NCI-H187 treated with DMSO at 0.1 percent for 48 hours (cell line): ENCODE measurements at regions not wholly inside any gene's neighbourhood (a gene's known extent, or its start where the extent isn't known, plus 50 kb on each side); places are given as distances from the start of the nearest gene placed in this dataset.
"Not testable (repeated sequence)": the region's sequence is repeated elsewhere in the genome, so short reads cannot be mapped to it uniquely, and the experiment has no call there.

Source experiments
- DNase-seq: peaks from one replicate; lab custom pipeline; 2025; lab: John Stamatoyannopoulos, UW

- DNase-seq = no peak
Observed at GRCh38 chr14:39576258-39576657, 144.0 kb upstream of the FBXO33 start.

- DNase-seq = no peak
Observed at GRCh38 chr14:39568809-39569538, 136.7 kb upstream of the FBXO33 start.

- DNase-seq = no peak
Observed at GRCh38 chr14:39566795-39567194, 134.6 kb upstream of the FBXO33 start.

- DNase-seq = no peak
Observed at GRCh38 chr14:39563361-39563760, 131.1 kb upstream of the FBXO33 start.

- DNase-seq = no peak
Observed at GRCh38 chr14:39562175-39562574, 129.9 kb upstream of the FBXO33 start.

DNA sequence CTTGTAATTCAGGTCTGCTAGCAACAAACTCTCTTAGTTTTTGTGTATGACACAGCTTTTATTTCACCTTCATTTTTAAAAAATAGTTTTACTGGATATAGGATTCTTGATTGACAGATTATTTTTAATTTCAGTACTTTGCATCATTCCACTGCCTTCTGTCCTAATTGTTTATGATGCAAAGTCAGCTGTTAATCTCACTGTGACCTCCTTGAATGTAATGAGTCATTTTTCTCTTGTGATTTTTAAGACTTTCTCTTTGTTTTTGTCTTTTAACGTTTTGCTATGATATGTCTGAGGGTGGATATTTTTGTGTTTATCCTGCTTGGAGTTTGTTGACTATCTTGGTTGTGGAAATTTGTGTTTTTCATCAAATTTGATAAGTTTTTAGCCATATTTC is 126.3 kb upstream of the FBXO33 start:
- no peak for DNase-seq

- DNase-seq = no peak
Observed at GRCh38 chr14:39555749-39556148, 123.5 kb upstream of the FBXO33 start.

DNA sequence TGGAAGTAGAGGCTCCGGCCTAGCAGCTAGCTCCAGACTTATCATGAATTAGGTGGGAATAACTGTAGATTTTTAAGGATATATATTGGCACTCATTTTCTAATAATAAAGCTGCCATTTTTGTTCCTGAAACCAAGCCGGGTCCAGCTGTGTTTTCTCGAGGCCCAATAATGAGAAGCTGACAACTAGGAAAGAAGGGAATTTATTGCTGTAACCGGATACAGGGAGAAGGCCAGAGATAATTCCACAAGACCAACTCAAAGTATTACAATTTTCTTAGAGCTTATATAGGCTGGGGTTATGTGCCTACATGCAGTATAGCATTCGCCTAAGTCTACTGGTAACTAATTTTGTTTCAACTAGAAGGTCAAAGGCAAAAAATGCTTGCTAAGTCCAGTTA is 122.3 kb upstream of the FBXO33 start:
- DNase-seq = no peak

GRCh38 chr14:39548358-39548757 is 116.1 kb upstream of the FBXO33 start:
- no peak for DNase-seq

- no peak for DNase-seq
Observed at GRCh38 chr14:39547845-39548244, 115.6 kb upstream of the FBXO33 start.

- no peak for DNase-seq
Observed at GRCh38 chr14:39505812-39506211, 73.6 kb upstream of the FBXO33 start.

DNA sequence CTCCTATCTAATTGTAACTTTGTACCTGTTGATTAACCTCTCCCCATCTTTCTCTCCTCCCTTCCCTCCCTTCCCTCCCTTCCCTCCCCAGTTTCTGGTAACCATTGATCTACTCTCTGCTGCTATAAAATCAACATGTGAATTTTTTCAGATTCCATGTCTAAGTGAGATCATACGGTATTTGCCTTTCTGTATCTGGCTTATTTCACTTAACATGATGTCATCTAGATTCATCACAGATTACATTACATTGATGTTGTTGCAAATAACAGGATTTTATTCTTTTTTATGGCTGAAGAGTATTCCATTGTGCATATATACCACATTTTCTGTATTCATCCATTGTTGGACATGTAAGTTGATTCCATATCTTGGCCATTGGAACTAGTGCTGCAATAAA is 68.0 kb upstream of the FBXO33 start:
- DNase-seq = no peak

- no peak for DNase-seq
Observed at GRCh38 chr14:39499514-39499913, 67.3 kb upstream of the FBXO33 start.

- not testable (repeated sequence) for DNase-seq
Observed at GRCh38 chr14:39497677-39498076, 65.4 kb upstream of the FBXO33 start.

GRCh38 chr14:39492267-39492666 is 60.0 kb upstream of the FBXO33 start:
- no peak for DNase-seq

DNA sequence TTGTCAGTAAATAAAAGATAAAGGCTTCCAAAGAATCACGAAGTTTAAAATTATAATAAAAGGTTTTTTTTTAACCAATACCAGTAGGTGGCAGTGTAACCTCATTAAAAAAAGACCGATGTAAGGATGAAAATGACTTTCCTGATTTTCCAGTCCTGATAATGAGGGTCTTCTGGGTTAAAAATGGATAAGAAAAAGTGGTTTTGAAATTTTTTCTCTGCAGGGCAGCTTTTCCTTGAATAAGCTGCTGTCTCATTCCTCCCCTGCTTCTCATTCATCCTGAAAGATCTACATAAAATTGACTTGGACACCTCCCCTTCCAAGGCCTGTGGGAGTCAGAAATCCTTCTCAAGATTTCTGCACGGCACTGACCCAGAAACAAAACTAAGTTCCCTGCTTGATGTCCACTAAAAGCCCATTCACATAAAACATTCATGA is 58.9 kb upstream of the FBXO33 start:
- DNase-seq = no peak

GRCh38 chr14:39488600-39488999 is 56.4 kb upstream of the FBXO33 start:
- DNase-seq = no peak

- no peak for DNase-seq
Observed at GRCh38 chr14:39483682-39484081, 51.4 kb upstream of the FBXO33 start.
